ENCODE measurements at regions not wholly inside any gene's neighbourhood (a gene's known extent, or its start where the extent isn't known, plus 50 kb on each side); places are given as distances from the start of the nearest gene placed in this dataset.
"Not testable (repeated sequence)": the region's sequence is repeated elsewhere in the genome, so short reads cannot be mapped to it uniquely, and the experiment has no call there.

DNA sequence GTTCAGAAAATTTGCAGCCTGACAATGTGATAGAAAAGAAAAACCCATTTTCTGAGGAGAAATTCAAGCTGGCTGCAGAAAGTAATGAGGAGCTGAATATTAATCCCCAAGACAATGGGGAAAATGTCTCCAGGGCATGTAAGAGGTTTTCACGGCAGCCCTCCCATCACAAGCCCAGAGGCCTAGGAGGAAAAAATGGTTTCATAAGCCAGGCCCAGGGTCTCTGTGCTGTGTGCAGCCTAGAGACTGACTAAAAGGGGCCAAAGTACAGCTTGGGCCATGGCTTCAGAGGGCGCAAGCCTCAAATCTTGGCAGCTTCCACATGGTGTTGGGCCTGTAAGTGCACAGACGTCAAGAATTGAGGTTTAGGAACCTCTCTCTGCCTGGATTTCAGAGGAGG is 61.7 kb upstream of the DLG1 start:
- not testable (repeated sequence) for TF ChIP-seq EZH2 (IDR thresholded peaks at IDR 0.05; ENCODE audit: borderline replicate concordance, low read depth, low read length, severe bottlenecking)
- TF ChIP-seq, protein P1, sequence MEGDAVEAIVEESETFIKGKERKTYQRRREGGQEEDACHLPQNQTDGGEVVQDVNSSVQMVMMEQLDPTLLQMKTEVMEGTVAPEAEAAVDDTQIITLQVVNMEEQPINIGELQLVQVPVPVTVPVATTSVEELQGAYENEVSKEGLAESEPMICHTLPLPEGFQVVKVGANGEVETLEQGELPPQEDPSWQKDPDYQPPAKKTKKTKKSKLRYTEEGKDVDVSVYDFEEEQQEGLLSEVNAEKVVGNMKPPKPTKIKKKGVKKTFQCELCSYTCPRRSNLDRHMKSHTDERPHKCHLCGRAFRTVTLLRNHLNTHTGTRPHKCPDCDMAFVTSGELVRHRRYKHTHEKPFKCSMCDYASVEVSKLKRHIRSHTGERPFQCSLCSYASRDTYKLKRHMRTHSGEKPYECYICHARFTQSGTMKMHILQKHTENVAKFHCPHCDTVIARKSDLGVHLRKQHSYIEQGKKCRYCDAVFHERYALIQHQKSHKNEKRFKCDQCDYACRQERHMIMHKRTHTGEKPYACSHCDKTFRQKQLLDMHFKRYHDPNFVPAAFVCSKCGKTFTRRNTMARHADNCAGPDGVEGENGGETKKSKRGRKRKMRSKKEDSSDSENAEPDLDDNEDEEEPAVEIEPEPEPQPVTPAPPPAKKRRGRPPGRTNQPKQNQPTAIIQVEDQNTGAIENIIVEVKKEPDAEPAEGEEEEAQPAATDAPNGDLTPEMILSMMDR (IDR thresholded peaks at IDR 0.05; ENCODE audit: borderline replicate concordance, extremely low read depth, low read length, poor library complexity, severe bottlenecking) = not testable (repeated sequence)

Measured in DND-41 (cell line).